RWPE2 (cell line): ENCODE measurements at regions not wholly inside any gene's neighbourhood (a gene's known extent, or its start where the extent isn't known, plus 50 kb on each side); places are given as distances from the start of the nearest gene placed in this dataset.

Source experiments
- ATAC-seq: fragments of 200-7000 bp; cut with Tn5 transposase; 3 replicates; pipeline ENCODE4 v1.9.1; 2021; ENCODE audit warnings: low read depth
- DNase-seq: peaks from one replicate; pipeline ENCODE4 v3.0.0-alpha.2; 2020; ENCODE audit warnings: low spot score
- H3K27ac ChIP-seq: fragments of 450-650 bp; 2 replicates; pipeline ENCODE4 v1.5.1; 2017; ENCODE audit warnings: mild to moderate bottlenecking; ENCODE audit not compliant: poor library complexity, severe bottlenecking
- H3K27me3 ChIP-seq: fragments of 250-450 bp; sonication (Bioruptor Pico); 2 replicates; pipeline ENCODE4 v1.5.1; 2021; ENCODE audit warnings: mild to moderate bottlenecking, moderate library complexity; ENCODE audit not compliant: insufficient read depth, poor library complexity, severe bottlenecking
- H3K36me3 ChIP-seq: fragments of 250-450 bp; sonication (Bioruptor Pico); 2 replicates; pipeline ENCODE4 v1.5.1; 2020; ENCODE audit warnings: low read depth, mild to moderate bottlenecking, moderate library complexity
- H3K4me1 ChIP-seq: fragments of 250-450 bp; sonication (Bioruptor Pico); 2 replicates; pipeline ENCODE4 v1.5.1; 2021; ENCODE audit warnings: mild to moderate bottlenecking, moderate library complexity; ENCODE audit not compliant: insufficient read depth, poor library complexity, severe bottlenecking
- H3K4me3 ChIP-seq: fragments of 250-450 bp; sonication (Bioruptor Pico); 2 replicates; pipeline ENCODE4 v1.5.1; 2021; ENCODE audit warnings: mild to moderate bottlenecking, moderate library complexity; ENCODE audit not compliant: severe bottlenecking
- H3K9me3 ChIP-seq: fragments of 250-450 bp; sonication (Bioruptor Pico); 2 replicates; pipeline ENCODE4 v1.5.1; 2021; ENCODE audit warnings: mild to moderate bottlenecking, moderate library complexity; ENCODE audit not compliant: severe bottlenecking
- CTCF ChIP-seq: fragments of 450-650 bp; IDR thresholded peaks from one replicate; pipeline ENCODE4 v1.5.1; 2017; ENCODE audit warnings: mild to moderate bottlenecking, moderate library complexity; ENCODE audit not compliant: poor library complexity, severe bottlenecking

GRCh38 chr1:37389327-37389726, 85.1 kb upstream of the ZC3H12A start:
- no peaks in the 10 kb centered on the region for H3K4me1 ChIP-seq
- TF ChIP-seq CTCF: no peak
- no peak overlapping the region for H3K4me3 ChIP-seq
- no peaks in the 10 kb centered on the region for H3K9me3 ChIP-seq
- peaks cover 5% of the 10 kb centered on the region for H3K27me3 ChIP-seq
- ATAC-seq (no peak), DNase-seq (no peak)
- H3K27ac ChIP-seq: no peak overlapping the region
- H3K36me3 ChIP-seq: no peaks in the 10 kb centered on the region

- Histone ChIP-seq H3K9me3 (no peaks in the 10 kb centered on the region), H3K4me1 (no peaks in the 10 kb centered on the region), H3K36me3 (no peaks in the 10 kb centered on the region), H3K4me3 (no peak overlapping the region), H3K27ac (no peak overlapping the region), H3K27me3 (peaks cover 5% of the 10 kb centered on the region)
- DNase-seq (no peak), ATAC-seq (no peak)
- TF ChIP-seq CTCF: no peak
These were observed 83.0 kb upstream of the ZC3H12A start for GRCh38 chr1:37391211-37392011.

GRCh38 chr1:37392051-37392450, 82.3 kb upstream of the ZC3H12A start:
- no peak overlapping the region for H3K4me3 ChIP-seq
- peaks cover 5% of the 10 kb centered on the region for H3K27me3 ChIP-seq
- TF ChIP-seq CTCF: no peak
- H3K9me3 ChIP-seq: no peaks in the 10 kb centered on the region
- DNase-seq: no peak
- no peaks in the 10 kb centered on the region for H3K36me3 ChIP-seq
- no peak for ATAC-seq
- no peak overlapping the region for H3K27ac ChIP-seq
- no peaks in the 10 kb centered on the region for H3K4me1 ChIP-seq

- H3K36me3 ChIP-seq: no peaks in the 10 kb centered on the region
- ATAC-seq: 0 out of 3 replicates have a peak, but pooled peaks have one; percentile 14
- no peak overlapping the region for H3K27ac ChIP-seq
- no peak for TF ChIP-seq CTCF
- H3K4me1 ChIP-seq: no peaks in the 10 kb centered on the region
- peaks cover 5% of the 10 kb centered on the region for H3K27me3 ChIP-seq
- H3K4me3 ChIP-seq: no peak overlapping the region
- H3K9me3 ChIP-seq: no peaks in the 10 kb centered on the region
- no peak for DNase-seq
These were observed 80.9 kb upstream of the ZC3H12A start for GRCh38 chr1:37393173-37394120.
